ENCODE measurements at regions not wholly inside any gene's neighbourhood (a gene's known extent, or its start where the extent isn't known, plus 50 kb on each side); places are given as distances from the start of the nearest gene placed in this dataset.

DNA sequence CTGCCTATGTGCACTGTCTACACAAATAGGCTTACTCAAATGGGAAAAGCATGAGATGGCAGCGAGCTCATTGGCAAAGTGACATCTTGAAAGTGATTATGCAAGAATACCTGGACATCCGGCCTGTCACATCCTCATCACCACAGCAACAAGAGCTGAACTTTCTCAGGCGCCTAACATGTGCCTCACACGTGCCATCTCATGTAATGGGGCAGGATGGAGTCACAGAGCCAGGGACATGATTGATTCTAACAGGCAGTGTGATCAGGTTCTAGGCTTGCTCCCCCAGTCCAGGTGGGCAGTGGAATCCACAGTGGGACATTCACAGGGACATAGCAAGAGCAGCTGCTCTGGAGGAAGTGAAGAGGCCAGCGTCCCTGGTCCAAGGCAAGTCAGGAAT is 192.3 kb upstream of the SSTR4 start:
- peaks cover 24% of the 10 kb centered on the region for H3K4me1 ChIP-seq (ENCODE audit: insufficient read depth)
- H3K9me3 ChIP-seq (ENCODE audit: low read depth) = no peaks in the 10 kb centered on the region
- H3K9me2 ChIP-seq (replicated peaks; ENCODE audit: insufficient read depth) = no peaks in the 10 kb centered on the region
- H3K4me3 ChIP-seq = no peak overlapping the region
- no peak overlapping the region for H2AFZ ChIP-seq
- no peaks in the 10 kb centered on the region for H3K27me3 ChIP-seq
- H3K36me3 ChIP-seq (replicated peaks; ENCODE audit: insufficient read depth, low read depth) = no peaks in the 10 kb centered on the region
- H3K4me2 ChIP-seq = no peak overlapping the region
- H4K20me1 ChIP-seq (ENCODE audit: insufficient read depth, poor library complexity, severe bottlenecking) = no peaks in the 10 kb centered on the region
- no peak overlapping the region for H3K27ac ChIP-seq
- TF ChIP-seq EZH2 (IDR thresholded peaks at IDR 0.05; ENCODE audit: borderline replicate concordance) = no peak
- H3K79me2 ChIP-seq = no peaks in the 10 kb centered on the region
- no peak for DNase-seq (ENCODE audit: low spot score)
- 97% methylated on average over 5 of the region's 5 CpGs for WGBS (ENCODE audit: low lambda C conversion rate, missing lambda C conversion rate)

- no peak overlapping the region for H3K4me3 ChIP-seq
- peaks cover 24% of the 10 kb centered on the region for H3K4me1 ChIP-seq (ENCODE audit: insufficient read depth)
- H3K27ac ChIP-seq = no peak overlapping the region
- no peak for DNase-seq (ENCODE audit: low spot score)
- no peaks in the 10 kb centered on the region for H3K9me2 ChIP-seq (replicated peaks; ENCODE audit: insufficient read depth)
- no peaks in the 10 kb centered on the region for H3K9me3 ChIP-seq (ENCODE audit: low read depth)
- no peak for TF ChIP-seq EZH2 (IDR thresholded peaks at IDR 0.05; ENCODE audit: borderline replicate concordance)
- no peak for TF ChIP-seq EZH2phosphoT487 (IDR thresholded peaks at IDR 0.05; ENCODE audit: low read depth, severe bottlenecking, unreplicated experiment)
- no peak for TF ChIP-seq CTCF (IDR thresholded peaks at IDR 0.05; ENCODE audit: poor library complexity)
- H2AFZ ChIP-seq = no peak overlapping the region
- H3K4me2 ChIP-seq = no peak overlapping the region
- H4K20me1 ChIP-seq (ENCODE audit: insufficient read depth, poor library complexity, severe bottlenecking) = no peaks in the 10 kb centered on the region
- no peaks in the 10 kb centered on the region for H3K36me3 ChIP-seq (replicated peaks; ENCODE audit: insufficient read depth, low read depth)
- H3K27me3 ChIP-seq = no peaks in the 10 kb centered on the region
- no peaks in the 10 kb centered on the region for H3K79me2 ChIP-seq
Measured at GRCh38 chr20:22844959-22845358, 190.2 kb upstream of the SSTR4 start.

DNA sequence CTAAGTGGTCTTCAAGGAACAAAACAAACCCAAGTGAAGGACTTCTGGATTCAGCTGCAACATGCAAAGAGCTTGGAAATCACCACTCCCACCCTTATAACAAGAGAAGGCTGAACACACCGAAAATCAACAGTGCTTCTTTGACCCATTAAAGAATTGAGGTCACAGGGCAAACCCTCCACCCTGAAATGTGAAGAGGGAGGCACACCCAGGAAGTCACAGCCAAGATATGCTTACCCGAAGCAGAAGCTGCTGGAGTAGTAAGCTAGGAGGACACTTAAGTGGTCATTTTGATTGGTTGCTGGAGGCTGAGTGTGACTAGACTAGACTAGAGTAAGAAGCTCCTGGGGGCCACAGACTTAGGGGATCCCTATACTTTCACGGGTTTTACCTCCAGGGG is 188.2 kb upstream of the SSTR4 start:
- Histone ChIP-seq H3K36me3 (replicated peaks; ENCODE audit: insufficient read depth, low read depth) (no peaks in the 10 kb centered on the region), H3K4me2 (no peak overlapping the region), H3K27ac (no peak overlapping the region), H4K20me1 (ENCODE audit: insufficient read depth, poor library complexity, severe bottlenecking) (no peaks in the 10 kb centered on the region), H3K4me3 (no peak overlapping the region), H3K27me3 (no peaks in the 10 kb centered on the region), H3K79me2 (no peaks in the 10 kb centered on the region), H3K9me2 (replicated peaks; ENCODE audit: insufficient read depth) (no peaks in the 10 kb centered on the region), H3K9me3 (ENCODE audit: low read depth) (no peaks in the 10 kb centered on the region), H2AFZ (no peak overlapping the region), H3K4me1 (ENCODE audit: insufficient read depth) (peaks cover 10% of the 10 kb centered on the region)
- DNase-seq (ENCODE audit: low spot score) = no peak
- TF ChIP-seq CTCF (IDR thresholded peaks at IDR 0.05; ENCODE audit: poor library complexity) (no peak), EZH2phosphoT487 (IDR thresholded peaks at IDR 0.05; ENCODE audit: low read depth, severe bottlenecking, unreplicated experiment) (no peak), EZH2 (IDR thresholded peaks at IDR 0.05; ENCODE audit: borderline replicate concordance) (no peak)
- WGBS (ENCODE audit: low lambda C conversion rate, missing lambda C conversion rate) = 62% methylated on average over 3 of the region's 3 CpGs

DNA sequence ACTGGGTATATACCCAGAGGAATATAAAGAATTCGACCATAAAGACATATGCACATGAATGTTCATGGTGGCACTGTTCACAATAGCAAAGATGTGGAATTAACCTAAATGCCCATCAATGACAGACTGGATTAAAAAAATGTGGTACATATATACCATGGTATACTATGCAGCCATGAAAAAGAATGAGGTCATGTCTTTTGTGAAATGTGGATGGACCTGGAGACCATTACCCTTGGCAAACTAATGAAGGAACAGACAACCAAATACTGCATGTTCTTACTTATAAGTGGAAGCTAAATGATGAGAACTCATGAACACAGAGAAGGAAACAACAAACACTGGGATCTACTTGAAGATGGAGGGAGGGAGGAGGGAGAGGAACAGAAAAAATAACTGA is 186.7 kb upstream of the SSTR4 start:
- Histone ChIP-seq H3K9me2 (replicated peaks; ENCODE audit: insufficient read depth) (no peaks in the 10 kb centered on the region), H3K79me2 (no peaks in the 10 kb centered on the region), H3K4me3 (no peak overlapping the region), H3K27me3 (no peaks in the 10 kb centered on the region), H3K27ac (no peak overlapping the region), H3K4me1 (ENCODE audit: insufficient read depth) (peaks cover 10% of the 10 kb centered on the region), H2AFZ (no peak overlapping the region), H3K36me3 (replicated peaks; ENCODE audit: insufficient read depth, low read depth) (no peaks in the 10 kb centered on the region), H3K9me3 (ENCODE audit: low read depth) (no peaks in the 10 kb centered on the region), H3K4me2 (no peak overlapping the region), H4K20me1 (ENCODE audit: insufficient read depth, poor library complexity, severe bottlenecking) (no peaks in the 10 kb centered on the region)
- WGBS (ENCODE audit: low lambda C conversion rate, missing lambda C conversion rate) = 95% methylated on average over 1 of the region's 1 CpG
- no peak for TF ChIP-seq EZH2 (IDR thresholded peaks at IDR 0.05; ENCODE audit: borderline replicate concordance)
- no peak for TF ChIP-seq CTCF (IDR thresholded peaks at IDR 0.05; ENCODE audit: poor library complexity)
- no peak for TF ChIP-seq EZH2phosphoT487 (IDR thresholded peaks at IDR 0.05; ENCODE audit: low read depth, severe bottlenecking, unreplicated experiment)
- DNase-seq (ENCODE audit: low spot score) = no peak

Data from hepatocyte (in vitro differentiated cells).